Mesendoderm (in vitro differentiated cells): ENCODE measurements at regions not wholly inside any gene's neighbourhood (a gene's known extent, or its start where the extent isn't known, plus 50 kb on each side); places are given as distances from the start of the nearest gene placed in this dataset. TPM values are rescaled to one million over a fixed set of nuclear protein-coding genes. Genes with fewer than 3 reads are reported as not detected.

Source experiments
- DNase-seq: peaks from one replicate; pipeline ENCODE4 v3.0.0; 2013
- H2AK5ac ChIP-seq: 2 replicates; pipeline ENCODE4 v1.6.1; 2013; ENCODE audit warnings: low read length, inconsistent platforms
- H2BK120ac ChIP-seq: 2 replicates; pipeline ENCODE4 v1.6.1; 2013; ENCODE audit warnings: low read depth, mild to moderate bottlenecking, low read length, moderate library complexity, mixed read lengths
- H2BK15ac ChIP-seq: replicated peaks from 2 replicates; pipeline ENCODE4 v1.6.1; 2013; ENCODE audit warnings: low read depth, mild to moderate bottlenecking, moderate library complexity
- H2BK5ac ChIP-seq: 2 replicates; pipeline ENCODE4 v1.6.1; 2013; ENCODE audit warnings: low read length, inconsistent platforms
- H3K18ac ChIP-seq: 2 replicates; pipeline ENCODE4 v1.6.1; 2013; ENCODE audit warnings: mild to moderate bottlenecking, low read length, mixed read lengths
- H3K23ac ChIP-seq: one replicate; pipeline ENCODE4 v1.6.1; 2013; ENCODE audit warnings: low read length
- H3K27ac ChIP-seq: 2 replicates; pipeline ENCODE4 v1.5.1; 2013; ENCODE audit warnings: low read depth, mild to moderate bottlenecking, inconsistent platforms, low read length, moderate library complexity
- H3K27me3 ChIP-seq: 2 replicates; pipeline ENCODE4 v1.6.1; 2013; ENCODE audit warnings: low read length, control low read depth, mild to moderate bottlenecking, inconsistent platforms; ENCODE audit not compliant: insufficient read depth, poor library complexity
- H3K36me3 ChIP-seq: 2 replicates; pipeline ENCODE4 v1.6.1; 2013; ENCODE audit warnings: low read length, inconsistent platforms; ENCODE audit not compliant: control insufficient read depth, insufficient read depth
- H3K4ac ChIP-seq: one replicate; pipeline ENCODE4 v1.6.1; 2013; ENCODE audit warnings: low read depth, mild to moderate bottlenecking, low read length, moderate library complexity
- H3K4me1 ChIP-seq: 2 replicates; pipeline ENCODE4 v1.6.1; 2013; ENCODE audit warnings: low read depth, low read length, inconsistent platforms; ENCODE audit not compliant: control insufficient read depth
- H3K4me2 ChIP-seq: 2 replicates; pipeline ENCODE4 v1.6.1; 2013; ENCODE audit warnings: low read length
- H3K4me3 ChIP-seq: 2 replicates; pipeline ENCODE4 v1.5.1; 2013; ENCODE audit warnings: mild to moderate bottlenecking, low read length
- H3K56ac ChIP-seq: one replicate; pipeline ENCODE4 v1.6.1; 2013; ENCODE audit warnings: low read length
- H3K79me1 ChIP-seq: 2 replicates; pipeline ENCODE4 v1.6.1; 2013; ENCODE audit warnings: low read length, inconsistent platforms
- H3K79me2 ChIP-seq: 2 replicates; pipeline ENCODE4 v1.6.1; 2013; ENCODE audit warnings: mild to moderate bottlenecking, low read length; ENCODE audit not compliant: control insufficient read depth, insufficient read depth
- H3K9ac ChIP-seq: 2 replicates; pipeline ENCODE4 v1.6.1; 2013; ENCODE audit warnings: low read length, inconsistent platforms
- H4K5ac ChIP-seq: one replicate; pipeline ENCODE4 v1.6.1; 2013; ENCODE audit warnings: low read length
- H4K8ac ChIP-seq: one replicate; pipeline ENCODE4 v1.6.1; 2013; ENCODE audit warnings: low read depth, mild to moderate bottlenecking, control low read depth, low read length, moderate library complexity
- WGBS: extraction: QIAGEN DNeasy Blood & Tissue Kit; methylation state at CpG from one replicate; pipeline ENCODE4 v1.1.7; 2013; ENCODE audit warnings: low lambda C conversion rate, missing lambda C conversion rate; ENCODE audit not compliant: insufficient coverage; ENCODE audit errors: extremely low coverage; 5-methylcytosine and 5-hydroxymethylcytosine counted together
- small RNA-seq: library from polyadenylated mRNA; stranded (forward); fragments of <200 nt; extraction: miRNeasy Mini kit (QIAGEN cat#:217004); gene quantifications from one replicate; pipeline ENCODE3, GENCODE V24; 2013; ENCODE audit not compliant: insufficient read depth

- Histone ChIP-seq H3K56ac (no peak overlapping the region), H3K4ac (no peak overlapping the region), H2BK120ac (no peak overlapping the region), H3K4me3 (no peak overlapping the region), H3K4me2 (no peak overlapping the region), H2BK15ac (no peak overlapping the region), H4K8ac (no peak overlapping the region), H3K23ac (no peak overlapping the region), H3K18ac (no peak overlapping the region), H3K79me2 (no peaks in the 10 kb centered on the region), H3K27ac (no peak overlapping the region), H3K4me1 (no peaks in the 10 kb centered on the region), H3K27me3 (no peaks in the 10 kb centered on the region), H2BK5ac (no peak overlapping the region), H4K5ac (no peak overlapping the region), H2AK5ac (no peak overlapping the region), H3K79me1 (no peaks in the 10 kb centered on the region), H3K36me3 (no peaks in the 10 kb centered on the region), H3K9ac (no peak overlapping the region)
- no CpG with 5 or more reads among the region's 2 CpGs for WGBS
- no peak for DNase-seq
Measured at GRCh38 chr2:126602334-126602733, 53.6 kb upstream of the GYPC start.

Small RNA genes in the stretch of these regions (small RNA-seq; reads per million reads assigned to genes)
- gene AC097499.1 (not detected), gene RNU6-259P (not detected)
